Gastrocnemius medialis (tissue), 4 donors: ENCODE measurements at regions not wholly inside any gene's neighbourhood (a gene's known extent, or its start where the extent isn't known, plus 50 kb on each side); places are given as distances from the start of the nearest gene placed in this dataset.

Experiments used
- CTCF ChIP-seq, 5 experiments: fragments of 450-650 bp in 3 of 5; fragments of 200-600 bp in 2 of 5; sonication (generic) in 2 of 5; IDR thresholded peaks in 4 of 5; conservative IDR thresholded peaks in 1 of 5; 1 replicate in 4 of 5; 2 replicates in 1 of 5; pipeline ENCODE4 v1.5.1; 2016 to 2019; ENCODE audit warnings: antibody characterized with exemption in 5 of 5, mild to moderate bottlenecking in 3 of 5, moderate library complexity in 3 of 5
- POLR2A ChIP-seq, 2 donors: fragments of 450-650 bp; IDR thresholded peaks; one replicate each; pipeline ENCODE4 v1.6.1; 2017; ENCODE audit warnings: antibody characterized with exemption in 2 of 2, mild to moderate bottlenecking in 2 of 2, moderate library complexity in 2 of 2

GRCh38 chr6:145275787-145276186 lies 459.5 kb downstream of the EPM2A start:
- TF ChIP-seq CTCF (IDR thresholded peaks at IDR 0.05 in 4 of 5, conservative IDR thresholded peaks at IDR 0.05 in 1 of 5) (no peak), POLR2A (IDR thresholded peaks at IDR 0.05) (no peak)
